Fibroblast of skin of abdomen (primary cell): ENCODE measurements at regions not wholly inside any gene's neighbourhood (a gene's known extent, or its start where the extent isn't known, plus 50 kb on each side); places are given as distances from the start of the nearest gene placed in this dataset.

Experiments
- DNase-seq: peaks from one replicate; pipeline ENCODE4 v3.0.0-alpha.2; 2013

DNA sequence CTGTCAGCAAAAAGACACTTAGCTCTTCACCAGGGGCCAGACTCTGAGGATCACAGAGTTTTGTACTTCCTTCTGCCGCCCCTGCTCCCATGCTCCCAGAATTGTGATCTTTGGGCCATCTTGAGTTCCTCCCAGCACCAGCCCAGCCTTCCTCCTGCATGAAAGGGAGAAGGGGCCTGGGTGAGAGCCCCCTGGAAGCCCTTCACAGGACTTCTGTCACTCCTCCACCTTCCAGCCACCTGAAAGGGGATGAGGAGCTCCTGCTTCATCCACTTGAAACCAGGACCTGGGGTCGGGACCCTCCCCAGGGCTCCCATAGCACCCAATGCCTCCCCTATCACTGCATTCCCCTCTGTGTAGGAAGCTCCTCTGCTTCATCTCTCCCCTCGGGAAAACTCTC is 174.2 kb downstream of the BUD13 start:
- DNase-seq = no peak

- no peak for DNase-seq
Observed at GRCh38 chr11:116598036-116598435, 174.8 kb downstream of the BUD13 start.

DNA sequence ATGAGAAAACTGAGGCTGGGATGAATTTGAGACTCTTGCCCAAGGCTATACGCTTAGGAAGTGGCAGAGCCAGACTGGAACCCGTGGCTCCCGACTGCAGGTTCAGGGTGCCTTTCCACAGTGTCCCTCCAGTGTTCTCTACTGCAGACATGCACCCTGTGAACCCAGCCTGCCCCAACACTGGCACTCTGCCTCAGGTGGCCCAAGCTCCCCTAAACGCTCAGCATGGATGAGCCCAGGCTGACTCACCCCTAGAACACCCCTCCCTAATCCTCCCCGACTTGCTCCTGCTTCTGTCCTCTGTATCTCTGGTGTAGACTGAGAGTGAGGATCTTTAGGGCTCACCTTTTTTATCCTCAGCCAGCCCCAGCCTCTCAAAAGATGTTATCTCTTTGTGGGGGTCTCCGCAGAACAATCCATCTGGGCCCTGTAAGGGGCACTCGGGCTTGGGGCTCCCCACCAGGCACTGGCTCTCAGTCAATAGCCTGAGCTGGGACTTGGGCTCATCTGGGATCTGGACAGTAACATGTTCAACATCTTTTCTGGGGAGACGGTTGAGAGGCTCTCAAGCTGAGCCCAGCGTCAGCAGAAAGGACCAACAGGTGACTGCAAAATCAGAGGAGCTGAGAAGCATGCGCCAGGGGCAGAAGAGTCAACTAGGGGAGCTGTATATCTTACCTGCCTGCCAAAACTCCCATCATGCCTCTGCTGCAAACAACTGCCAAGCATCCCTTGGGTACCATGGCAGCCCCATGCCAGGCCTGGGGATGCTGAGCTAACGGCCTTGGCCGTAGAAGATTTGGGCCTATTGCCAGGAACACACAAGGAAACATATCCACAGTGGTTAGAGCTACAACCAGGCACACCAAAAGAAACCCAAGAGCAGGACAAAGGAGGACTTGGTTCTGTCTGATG is 176.2 kb downstream of the BUD13 start:
- no peak for DNase-seq

- DNase-seq = no peak
Observed at GRCh38 chr11:116595305-116595880, 177.4 kb downstream of the BUD13 start.

DNA sequence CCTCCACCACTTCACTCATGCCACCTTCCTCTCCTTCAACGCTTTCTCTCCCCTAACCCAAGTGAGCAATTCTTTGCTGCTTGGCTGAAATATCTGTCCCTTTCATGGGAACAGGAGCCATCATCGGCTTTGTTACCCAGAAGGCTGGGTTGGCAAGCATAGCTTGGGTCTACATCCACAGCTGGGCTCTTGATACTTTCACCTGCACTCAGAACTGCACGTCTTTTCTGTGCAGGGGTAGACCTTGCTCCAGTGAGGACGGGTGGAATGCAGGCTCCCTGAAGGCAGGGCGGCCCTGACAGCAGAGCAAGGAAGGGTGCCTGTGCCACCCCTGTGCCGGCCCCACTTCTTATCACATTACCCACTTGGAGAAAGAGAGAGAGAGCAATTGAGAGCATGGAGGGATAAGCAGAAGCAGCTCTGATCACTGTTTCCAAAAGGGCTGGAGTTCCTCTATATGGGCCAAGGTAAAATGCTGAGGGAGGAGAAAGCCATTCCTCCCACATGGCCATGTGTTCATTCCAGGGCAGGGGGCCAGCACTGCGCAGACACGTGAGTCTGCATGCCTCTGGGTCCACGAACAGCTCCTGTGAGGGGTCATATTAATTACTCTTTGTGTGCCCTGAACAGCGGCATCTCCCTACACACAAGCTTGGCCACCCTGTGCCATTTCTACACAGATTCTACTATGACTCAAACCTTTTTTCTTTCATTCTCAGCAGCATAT is 181.8 kb downstream of the BUD13 start:
- no peak for DNase-seq

DNA sequence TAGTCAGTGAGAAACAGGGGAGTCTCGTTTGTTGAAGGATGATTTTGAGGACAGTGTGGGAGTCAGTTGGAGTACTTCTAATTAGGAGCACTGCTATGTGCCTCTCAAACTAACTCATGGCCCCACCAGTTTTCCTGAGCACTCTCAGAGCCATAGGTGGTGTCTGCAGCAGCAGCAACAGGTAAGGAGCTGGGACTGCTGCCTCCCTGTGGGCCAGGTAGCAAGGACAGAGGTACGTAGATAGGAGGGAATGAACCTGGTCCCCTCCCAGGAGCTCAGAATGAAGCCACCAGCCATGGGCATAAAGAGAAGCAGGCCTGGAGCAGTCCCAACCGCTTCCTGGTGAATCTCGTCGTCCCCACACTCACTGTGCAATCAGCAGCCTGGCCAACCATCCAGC is 183.4 kb downstream of the BUD13 start:
- DNase-seq = no peak

DNA sequence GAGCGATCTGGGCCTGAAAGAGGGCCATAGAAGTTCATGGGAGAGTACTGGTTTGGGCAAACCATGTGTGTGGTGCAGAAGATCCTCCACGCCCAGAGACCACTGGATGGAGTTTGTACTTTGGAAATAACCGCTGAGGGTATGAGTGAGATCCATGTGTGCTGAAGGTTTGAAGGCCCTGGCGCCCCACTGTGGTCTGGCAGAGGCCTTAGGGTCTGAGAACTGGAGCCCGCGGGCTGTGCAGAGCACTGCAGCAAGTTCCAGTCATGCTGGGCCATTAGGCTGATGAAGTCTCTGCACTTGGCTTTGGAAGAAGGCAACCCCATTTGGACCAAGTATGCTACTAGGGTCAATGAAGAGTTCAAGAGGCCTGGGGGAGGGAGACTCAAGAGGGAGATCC is 186.4 kb downstream of the BUD13 start:
- no peak for DNase-seq

GRCh38 chr11:116582571-116582970 is 190.2 kb downstream of the BUD13 start:
- DNase-seq = no peak

- DNase-seq = no peak
Observed at GRCh38 chr11:116581349-116581748, 191.4 kb downstream of the BUD13 start.

GRCh38 chr11:116580799-116581198 is 192.0 kb downstream of the BUD13 start:
- no peak for DNase-seq

- DNase-seq = no peak
Observed at GRCh38 chr11:116579857-116580727, 192.7 kb downstream of the BUD13 start.

DNA sequence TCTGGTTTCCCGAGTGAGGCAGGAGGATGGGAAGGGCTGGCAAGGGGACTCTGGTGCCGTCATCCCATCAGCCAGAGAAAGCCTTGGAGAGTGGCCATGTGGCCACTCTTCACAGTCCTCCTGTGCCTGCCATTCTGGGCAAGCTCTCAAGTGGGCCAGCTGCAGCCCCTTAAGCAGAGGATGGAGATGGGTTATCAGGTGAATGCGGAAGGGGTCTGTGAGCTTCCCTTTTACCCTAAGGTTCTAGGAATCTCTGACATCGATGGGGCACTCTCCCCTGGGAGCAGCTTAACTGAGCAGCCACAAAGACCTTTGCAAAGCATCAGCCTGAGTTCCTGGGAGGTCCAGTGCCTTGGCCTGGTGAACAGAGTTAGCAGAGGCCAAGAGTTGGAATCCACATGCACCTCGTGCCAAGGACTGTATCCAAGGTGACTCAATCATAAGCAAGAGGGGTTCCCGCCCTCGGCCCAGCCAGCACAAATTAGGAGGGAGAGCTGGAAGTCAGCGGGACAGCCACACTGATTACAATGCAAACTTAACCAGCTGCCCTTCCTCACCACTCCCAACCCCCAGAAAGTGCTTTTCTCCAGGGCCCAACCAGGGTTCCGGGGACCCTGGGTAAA is 193.6 kb downstream of the BUD13 start:
- no peak for DNase-seq

- DNase-seq = no peak
Observed at GRCh38 chr11:116577956-116578355, 194.8 kb downstream of the BUD13 start.

DNA sequence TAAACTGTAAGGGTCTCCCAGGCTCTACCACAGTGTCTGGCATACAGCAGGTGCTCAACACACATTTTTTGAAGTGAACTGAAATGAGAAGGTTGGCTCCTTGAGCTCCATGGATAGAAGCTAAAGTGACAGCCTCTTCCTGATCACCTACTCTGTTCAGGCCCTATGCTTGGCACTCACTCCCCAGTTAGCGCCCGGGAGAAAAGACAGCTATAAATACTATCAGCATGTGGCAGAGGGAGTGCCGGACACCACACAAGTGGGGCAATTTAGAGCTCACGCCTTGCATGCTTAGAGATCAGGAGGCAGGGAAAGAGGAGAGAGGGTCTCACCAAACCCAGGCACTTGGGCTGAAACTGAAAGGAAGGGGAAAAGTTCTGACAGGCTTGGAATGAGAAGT is 195.5 kb downstream of the BUD13 start:
- no peak for DNase-seq

GRCh38 chr11:116576526-116576925 is 196.3 kb downstream of the BUD13 start:
- DNase-seq = peak; percentile 29

GRCh38 chr11:116567721-116568242 is 205.0 kb downstream of the BUD13 start:
- DNase-seq = no peak

DNA sequence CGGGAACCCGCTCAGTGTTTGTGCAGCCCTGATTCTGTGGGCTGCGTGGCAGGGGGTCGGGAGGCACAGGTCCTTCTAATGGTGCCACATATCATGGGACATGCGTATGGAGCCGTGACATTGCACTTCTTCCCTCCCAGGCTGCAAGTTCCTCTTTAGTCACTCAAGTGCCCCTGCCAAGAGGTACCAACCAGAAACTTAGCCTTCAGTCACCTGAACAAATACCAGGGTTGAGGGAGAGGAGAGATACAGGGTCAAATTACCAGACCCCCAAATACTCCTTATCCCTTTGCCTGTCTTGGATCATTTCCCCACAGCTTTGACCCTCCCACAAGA is 209.1 kb downstream of the BUD13 start:
- DNase-seq = no peak

GRCh38 chr11:116563028-116563711 is 209.6 kb downstream of the BUD13 start:
- peak; percentile 49 for DNase-seq

- no peak for DNase-seq
Observed at GRCh38 chr11:116560589-116560988, 212.2 kb downstream of the BUD13 start.

- peak; percentile 76 for DNase-seq
Observed at GRCh38 chr11:116558504-116559211, 214.1 kb downstream of the BUD13 start.

DNA sequence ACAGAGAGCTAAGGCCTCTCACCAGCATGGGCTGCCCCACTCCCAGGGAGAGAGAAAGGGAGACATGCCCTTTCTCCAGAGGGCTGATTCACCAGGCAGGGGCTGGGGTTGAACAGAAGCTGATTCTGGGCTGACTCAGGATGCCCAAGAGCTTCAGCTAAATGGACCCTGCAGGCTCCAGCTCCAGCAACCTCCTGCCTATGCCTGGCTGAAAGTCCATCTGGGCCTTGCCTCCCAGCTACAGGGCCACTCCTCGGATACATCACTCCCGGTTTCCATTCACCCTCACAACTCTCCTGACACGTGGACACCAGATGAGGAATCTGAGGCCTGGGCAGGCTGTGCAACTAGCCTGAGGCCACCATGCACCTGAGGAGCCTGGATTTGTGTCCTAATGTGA is 215.5 kb downstream of the BUD13 start:
- peak; percentile 30 for DNase-seq
